ENCODE measurements at regions not wholly inside any gene's neighbourhood (a gene's known extent, or its start where the extent isn't known, plus 50 kb on each side); places are given as distances from the start of the nearest gene placed in this dataset.

DNA sequence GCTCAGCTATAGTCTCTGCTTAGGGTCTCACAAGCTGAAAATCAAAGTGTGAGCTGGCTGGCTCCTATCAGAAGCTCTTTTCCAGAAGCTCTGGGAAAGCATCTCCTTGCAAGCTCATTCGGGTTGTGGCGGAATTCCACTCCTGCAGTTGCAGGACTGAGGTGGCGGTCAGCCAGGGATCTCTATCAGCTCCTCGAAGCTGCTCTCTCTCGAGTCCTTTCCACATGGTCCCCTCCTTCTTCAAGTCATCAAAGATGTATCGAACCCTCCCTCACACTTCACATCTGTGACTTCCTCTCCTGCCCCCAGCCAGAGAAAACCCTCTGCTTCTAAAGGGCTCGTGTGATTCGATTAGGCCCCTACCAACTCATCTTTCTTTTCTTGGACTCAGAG is 141.7 kb downstream of the ZFP36L2 start:
- H3K27me3 Mint-ChIP-seq: no peaks in the 10 kb centered on the region
- CTCF ChIA-PET: interaction anchor here (1.1 kb wide), 1 partner anchor 11 kb away, joined by 3 read pairs; no protein-coding TSS in a partner anchor
- no peaks in the 10 kb centered on the region for H3K9me3 Mint-ChIP-seq
- no peak for DNase-seq
- H3K4me1 Mint-ChIP-seq: peaks cover 5% of the 10 kb centered on the region
- H3K36me3 Mint-ChIP-seq (ENCODE audit: low read depth): peaks cover 2% of the 10 kb centered on the region
- POLR2A ChIA-PET: no interaction called here
- H3K4me3 Mint-ChIP-seq: no peak overlapping the region
- no peak overlapping the region for H3K27ac Mint-ChIP-seq

DNA sequence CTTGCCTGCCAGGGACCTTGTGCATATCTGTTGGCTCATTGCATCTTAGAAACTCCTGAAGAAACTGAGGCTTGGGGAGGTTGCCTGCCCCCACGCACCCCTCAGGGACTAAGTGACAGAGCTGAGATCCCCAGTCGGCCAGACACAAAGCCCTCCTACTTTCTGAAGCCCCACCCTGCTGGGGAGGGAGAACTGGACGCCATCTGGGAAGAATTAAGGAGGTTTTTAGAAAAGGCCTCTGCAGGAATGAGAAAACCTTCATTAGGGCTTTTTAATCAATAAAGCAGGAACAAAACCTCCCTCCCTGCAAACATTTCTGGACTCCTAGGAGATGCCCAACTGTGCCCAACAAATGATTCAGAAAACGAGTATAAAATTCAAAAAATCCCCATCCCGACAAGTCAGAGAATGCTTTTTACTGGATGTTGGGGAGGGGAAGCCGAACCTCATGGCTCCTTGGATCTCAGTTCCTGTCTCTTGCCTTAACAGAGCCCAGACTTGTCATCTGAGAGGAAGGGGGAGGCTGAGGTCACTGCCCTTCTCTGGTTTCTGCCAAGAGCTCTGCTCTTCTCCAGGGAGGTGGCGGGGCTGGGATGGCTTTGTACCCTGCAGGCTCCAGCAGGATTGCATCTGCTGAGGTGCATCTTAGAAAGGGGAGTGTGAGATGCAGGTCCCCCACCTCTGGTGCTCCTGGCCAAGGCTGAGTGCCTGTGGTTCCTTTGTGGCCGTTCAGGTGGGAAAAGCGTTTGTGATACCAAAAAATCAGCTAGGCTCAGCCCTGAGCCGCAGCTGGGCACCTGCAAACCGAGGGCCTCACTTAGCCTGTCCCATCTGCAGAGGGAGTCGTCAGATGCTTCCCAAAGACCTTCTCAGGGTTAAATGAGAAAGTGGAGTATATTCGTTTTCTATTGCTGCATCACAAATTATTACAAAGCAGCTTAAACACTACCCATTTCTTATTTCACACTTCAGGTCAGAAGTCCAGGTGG is 142.4 kb downstream of the ZFP36L2 start:
- Mint-ChIP-seq H3K27ac (no peak overlapping the region), H3K4me1 (peaks cover 5% of the 10 kb centered on the region), H3K9me3 (no peaks in the 10 kb centered on the region), H3K4me3 (no peak overlapping the region), H3K27me3 (no peaks in the 10 kb centered on the region), H3K36me3 (ENCODE audit: low read depth) (peaks cover 2% of the 10 kb centered on the region)
- POLR2A ChIA-PET: no interaction called here
- CTCF ChIA-PET: interaction anchor here (0.6 to 1.1 kb wide), 2 partner anchors 12 to 1010 kb away, joined by 3 read pairs; no protein-coding TSS in a partner anchor
- DNase-seq: no peak

DNA sequence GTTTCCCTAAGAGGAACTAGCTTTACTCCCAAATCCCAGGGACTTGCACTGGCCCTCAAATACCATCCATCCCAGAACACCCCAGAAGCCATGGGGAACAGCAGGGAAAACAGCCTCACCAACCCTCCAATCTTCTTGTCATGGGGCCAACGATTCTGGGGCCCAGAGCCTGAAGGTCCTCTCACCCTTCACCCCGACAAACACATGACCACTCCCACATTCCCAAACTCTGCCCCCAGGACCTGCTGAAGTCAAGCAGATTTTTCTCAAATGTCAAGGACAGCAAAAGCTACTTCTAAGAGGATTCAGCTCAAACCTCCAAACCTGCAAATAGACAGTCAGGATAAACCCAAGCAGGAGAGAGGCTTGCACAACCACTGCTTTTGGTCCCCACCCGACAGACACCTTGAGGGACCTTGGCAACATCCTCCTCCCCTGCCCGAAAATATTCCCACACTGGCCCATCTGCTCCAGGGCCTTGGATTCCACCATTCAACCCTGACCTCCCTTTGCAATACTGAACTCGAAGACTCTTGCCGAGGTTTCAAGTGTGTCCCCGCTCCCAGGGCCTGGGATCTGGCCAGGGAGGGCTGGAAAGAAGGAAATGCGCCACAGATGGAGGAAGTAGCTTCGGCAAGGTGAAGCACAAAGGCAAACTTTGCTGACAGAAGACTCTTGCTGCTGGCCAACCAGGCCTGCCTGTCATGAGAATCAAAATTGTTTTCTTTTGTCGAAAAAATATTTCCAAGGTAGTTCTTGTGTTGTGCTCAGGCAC is 143.3 kb downstream of the ZFP36L2 start:
- ChIA-PET CTCF (interaction anchor here (1.3 kb wide), 1 partner anchor 10 kb away, joined by 4 read pairs; no protein-coding TSS in a partner anchor), POLR2A (no interaction called here)
- H3K27me3 Mint-ChIP-seq: no peaks in the 10 kb centered on the region
- H3K36me3 Mint-ChIP-seq (ENCODE audit: low read depth): peaks cover 2% of the 10 kb centered on the region
- DNase-seq: no peak
- H3K27ac Mint-ChIP-seq: no peak overlapping the region
- no peaks in the 10 kb centered on the region for H3K9me3 Mint-ChIP-seq
- H3K4me3 Mint-ChIP-seq: no peak overlapping the region
- H3K4me1 Mint-ChIP-seq: peaks cover 5% of the 10 kb centered on the region

DNA sequence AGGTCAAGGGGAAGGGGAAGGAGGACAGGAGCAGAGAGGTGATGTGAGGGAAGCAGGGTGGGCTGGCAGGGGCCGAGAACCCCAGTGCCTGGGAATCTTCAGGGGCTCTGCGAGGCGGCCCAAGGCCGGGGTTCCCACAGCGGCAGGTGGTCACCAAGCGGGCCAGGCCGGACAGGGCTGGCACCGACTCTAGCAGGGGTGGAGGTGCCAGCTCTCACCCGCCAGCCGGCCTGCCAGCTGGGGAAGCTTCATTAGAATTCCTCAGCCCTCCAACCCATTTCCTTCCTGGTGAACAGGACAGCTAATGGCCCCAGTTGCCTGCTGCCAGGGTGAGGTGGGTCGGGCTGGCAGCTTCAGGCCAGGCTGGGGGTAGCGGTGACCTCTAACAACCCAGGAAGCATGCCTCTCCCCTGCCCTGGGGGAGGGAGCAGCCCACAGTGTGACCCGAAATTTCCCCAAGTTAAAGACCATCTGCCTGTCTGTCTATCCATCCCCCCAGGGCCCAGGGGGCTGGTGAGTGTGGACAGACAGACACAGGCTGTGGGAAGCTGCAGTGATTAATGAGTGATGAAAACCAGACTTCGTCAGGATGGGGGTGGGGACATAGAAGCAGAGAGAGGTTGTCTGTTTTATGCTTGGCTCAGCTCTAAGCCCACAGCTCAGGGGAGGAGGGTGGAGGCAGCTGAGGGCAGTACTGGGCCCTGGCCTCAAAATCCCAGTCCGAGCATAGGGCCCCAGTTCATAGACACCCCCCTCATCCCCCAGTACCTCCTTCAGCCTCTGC is 144.1 kb downstream of the ZFP36L2 start:
- Mint-ChIP-seq H3K4me1 (peaks cover 5% of the 10 kb centered on the region), H3K4me3 (no peak overlapping the region), H3K9me3 (no peaks in the 10 kb centered on the region), H3K27ac (no peak overlapping the region), H3K36me3 (ENCODE audit: low read depth) (peaks cover 2% of the 10 kb centered on the region), H3K27me3 (no peaks in the 10 kb centered on the region)
- ChIA-PET POLR2A (no interaction called here), CTCF (interaction anchor here (1.3 kb wide), 1 partner anchor 9 kb away, joined by 4 read pairs; no protein-coding TSS in a partner anchor)
- no peak for DNase-seq

DNA sequence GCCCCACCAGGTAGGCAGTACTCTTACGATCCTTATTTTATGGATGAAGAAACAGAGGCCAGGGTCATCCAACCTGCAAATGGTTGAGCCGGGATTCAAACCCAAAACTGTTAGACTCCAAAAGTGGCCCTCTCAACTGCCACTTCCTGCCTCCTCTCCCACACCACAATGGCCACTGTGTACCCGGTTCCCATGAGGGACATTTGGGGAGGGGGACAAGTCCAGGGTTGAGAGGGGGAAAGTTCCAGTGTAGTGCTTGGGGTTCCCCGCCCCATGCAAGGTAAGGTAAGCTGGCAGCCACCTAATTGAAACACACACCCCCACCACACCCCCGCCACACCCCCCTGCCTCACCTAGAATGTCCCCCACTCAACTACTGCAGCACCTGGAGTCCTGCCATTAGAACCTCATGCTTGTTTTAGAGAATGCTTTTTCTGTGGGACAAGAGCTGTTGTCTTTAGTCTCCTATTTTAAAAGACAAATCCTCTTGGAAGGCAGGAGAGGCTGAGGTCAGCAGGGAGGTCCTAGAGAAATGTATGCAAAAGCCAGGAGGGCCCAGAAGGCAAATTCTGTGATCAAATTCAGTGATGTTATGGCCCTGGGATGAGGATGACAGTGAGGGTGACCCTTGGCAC is 145.2 kb downstream of the ZFP36L2 start:
- Mint-ChIP-seq H3K4me3 (no peak overlapping the region), H3K36me3 (ENCODE audit: low read depth) (peaks cover 2% of the 10 kb centered on the region), H3K9me3 (no peaks in the 10 kb centered on the region), H3K4me1 (peaks cover 5% of the 10 kb centered on the region), H3K27ac (no peak overlapping the region), H3K27me3 (no peaks in the 10 kb centered on the region)
- ChIA-PET POLR2A (no interaction called here), CTCF (interaction anchor here (2.4 kb wide), 1 partner anchor 11 kb away, joined by 16 read pairs; no protein-coding TSS in a partner anchor)
- no peak for DNase-seq

DNA sequence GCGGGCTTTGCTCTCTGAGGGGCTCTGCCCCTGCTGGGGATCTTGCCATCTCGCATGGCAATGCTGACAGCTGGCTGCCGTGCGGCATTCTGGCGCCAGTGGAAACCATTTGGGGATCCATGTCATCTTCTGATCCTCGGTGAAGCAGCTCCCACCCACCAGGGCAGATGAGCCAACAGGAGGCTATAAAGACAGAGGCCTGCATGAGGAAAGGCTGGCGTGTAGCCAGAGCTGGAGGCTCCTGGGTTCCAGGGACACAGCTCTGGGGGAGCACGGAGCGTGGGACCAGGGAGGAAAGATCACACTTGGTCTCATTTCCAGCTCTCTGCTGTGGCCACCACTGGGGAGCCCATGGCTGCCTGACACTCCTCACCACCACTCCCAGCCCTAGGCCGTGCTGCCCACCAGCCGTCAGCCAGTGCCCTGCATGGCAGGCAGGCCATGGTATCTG is 145.8 kb downstream of the ZFP36L2 start:
- Mint-ChIP-seq H3K27me3 (no peaks in the 10 kb centered on the region), H3K27ac (peak overlapping the region; percentile 34), H3K4me1 (peaks cover 5% of the 10 kb centered on the region), H3K36me3 (ENCODE audit: low read depth) (peaks cover 2% of the 10 kb centered on the region), H3K9me3 (no peaks in the 10 kb centered on the region), H3K4me3 (no peak overlapping the region)
- POLR2A ChIA-PET: no interaction called here
- no peak for DNase-seq
- CTCF ChIA-PET: interaction anchor here (0.8 to 2.4 kb wide), 2 partner anchors 11 to 53 kb away, joined by 3 to 16 read pairs; no protein-coding TSS in a partner anchor

DNA sequence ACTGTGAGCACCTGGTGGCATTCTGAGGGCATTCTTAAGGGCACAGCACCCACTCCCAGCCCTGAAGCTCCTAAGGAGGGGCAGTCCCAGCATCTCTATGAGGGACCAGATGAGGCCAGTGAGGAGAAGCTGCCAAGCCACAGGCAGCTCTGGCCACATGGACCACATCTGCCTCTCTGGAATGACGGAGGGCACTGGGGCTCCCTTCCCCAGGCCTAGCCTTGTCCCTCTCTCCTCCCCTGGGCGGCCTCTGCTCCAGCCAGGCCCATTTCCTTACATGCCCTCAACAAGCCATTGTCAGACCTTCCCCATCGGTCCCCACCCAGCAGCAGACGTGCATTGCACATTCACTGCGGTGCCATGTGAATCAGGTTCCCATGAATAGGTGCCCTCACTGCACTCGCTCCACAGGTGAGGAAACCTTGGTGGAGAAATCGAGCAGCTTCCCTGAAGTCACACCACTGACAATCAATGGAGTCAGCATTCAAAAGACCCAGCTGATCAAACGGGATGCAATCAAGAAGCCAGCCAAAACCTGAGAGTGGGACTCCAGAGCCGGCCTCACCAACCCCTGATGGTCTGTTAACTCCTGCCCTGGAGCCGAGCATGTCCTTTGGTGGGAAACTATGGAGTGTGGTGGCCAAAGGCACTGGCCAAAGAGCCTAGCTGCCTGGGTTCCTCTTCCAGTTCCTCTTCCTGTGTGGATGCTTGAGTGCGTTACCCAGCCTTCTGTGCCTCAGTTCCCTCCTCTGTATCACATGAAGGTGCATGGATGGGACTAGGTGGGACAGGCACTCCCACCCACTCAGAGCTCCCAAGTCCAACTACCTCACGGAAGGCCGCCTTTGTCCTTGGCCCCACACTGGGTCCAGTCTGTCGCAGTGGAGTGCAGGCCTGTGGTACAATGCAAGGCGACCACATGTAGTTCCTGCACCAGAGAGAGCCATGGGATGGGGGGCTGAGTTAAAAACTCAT is 147.3 kb downstream of the ZFP36L2 start:
- peaks cover 2% of the 10 kb centered on the region for H3K36me3 Mint-ChIP-seq (ENCODE audit: low read depth)
- DNase-seq: no peak
- ChIA-PET CTCF (interaction anchor here (2.4 kb wide), 1 partner anchor 9 kb away, joined by 16 read pairs; no protein-coding TSS in a partner anchor), POLR2A (no interaction called here)
- H3K4me3 Mint-ChIP-seq: no peak overlapping the region
- no peak overlapping the region for H3K27ac Mint-ChIP-seq
- no peaks in the 10 kb centered on the region for H3K27me3 Mint-ChIP-seq
- H3K9me3 Mint-ChIP-seq: no peaks in the 10 kb centered on the region
- H3K4me1 Mint-ChIP-seq: peaks cover 5% of the 10 kb centered on the region

DNA sequence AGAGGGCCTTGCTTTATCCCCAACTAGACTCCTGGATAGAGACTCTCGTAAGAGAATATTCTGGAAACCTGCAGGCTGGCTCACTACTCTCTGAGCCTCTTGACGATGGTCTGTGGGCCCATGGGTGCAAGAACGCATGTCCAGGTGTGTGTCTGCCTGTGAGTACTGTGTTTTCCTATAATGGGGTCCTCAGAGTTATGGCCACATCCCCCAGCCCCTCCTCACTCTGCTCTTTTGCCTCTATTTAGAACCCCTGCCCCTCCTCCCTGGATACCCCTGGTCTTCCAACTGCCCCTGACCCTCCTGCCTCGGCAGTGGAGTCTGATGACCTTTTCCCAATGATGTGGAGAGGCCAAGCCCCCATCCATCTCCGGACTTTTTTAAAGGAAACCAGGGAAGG is 148.1 kb downstream of the ZFP36L2 start:
- no peak overlapping the region for H3K27ac Mint-ChIP-seq
- ChIA-PET CTCF (interaction anchor here (0.8 kb wide), 1 partner anchor 12 kb away, joined by 3 read pairs; no protein-coding TSS in a partner anchor), POLR2A (interaction anchor here (0.6 kb wide), 1 partner anchor 323 kb away, joined by 4 read pairs; no protein-coding TSS in a partner anchor)
- H3K4me1 Mint-ChIP-seq: peaks cover 5% of the 10 kb centered on the region
- no peak for DNase-seq
- H3K27me3 Mint-ChIP-seq: no peaks in the 10 kb centered on the region
- H3K4me3 Mint-ChIP-seq: no peak overlapping the region
- no peaks in the 10 kb centered on the region for H3K9me3 Mint-ChIP-seq
- H3K36me3 Mint-ChIP-seq (ENCODE audit: low read depth): peaks cover 2% of the 10 kb centered on the region

DNA sequence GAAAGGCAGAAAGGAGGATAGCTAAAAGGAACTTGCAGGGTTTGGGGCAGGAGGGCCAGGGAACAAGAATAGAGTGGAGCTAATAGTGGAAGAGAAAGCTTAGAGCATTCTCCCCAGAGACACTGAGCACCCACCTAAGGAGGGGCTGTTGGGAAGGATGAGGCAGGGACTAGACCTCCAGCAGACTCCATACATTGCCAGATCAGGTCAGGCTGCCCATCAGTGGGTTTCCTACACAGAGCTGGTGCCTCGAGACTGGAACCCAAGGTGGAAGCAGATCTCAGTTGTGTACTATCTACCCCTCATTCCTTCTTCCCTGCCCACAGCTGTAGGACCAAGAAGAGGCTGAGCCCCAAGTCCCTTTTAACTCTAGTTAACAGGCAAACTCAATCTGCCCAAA is 148.5 kb downstream of the ZFP36L2 start:
- Mint-ChIP-seq H3K27ac (no peak overlapping the region), H3K27me3 (no peaks in the 10 kb centered on the region), H3K4me3 (no peak overlapping the region), H3K4me1 (peaks cover 5% of the 10 kb centered on the region), H3K36me3 (ENCODE audit: low read depth) (peaks cover 2% of the 10 kb centered on the region), H3K9me3 (no peaks in the 10 kb centered on the region)
- ChIA-PET CTCF (interaction anchor here (0.6 to 0.8 kb wide), 2 partner anchors 12 to 1686 kb away, joined by 3 read pairs; no protein-coding TSS in a partner anchor), POLR2A (interaction anchor here (0.6 kb wide), 1 partner anchor 324 kb away, joined by 4 read pairs; no protein-coding TSS in a partner anchor)
- no peak for DNase-seq

DNA sequence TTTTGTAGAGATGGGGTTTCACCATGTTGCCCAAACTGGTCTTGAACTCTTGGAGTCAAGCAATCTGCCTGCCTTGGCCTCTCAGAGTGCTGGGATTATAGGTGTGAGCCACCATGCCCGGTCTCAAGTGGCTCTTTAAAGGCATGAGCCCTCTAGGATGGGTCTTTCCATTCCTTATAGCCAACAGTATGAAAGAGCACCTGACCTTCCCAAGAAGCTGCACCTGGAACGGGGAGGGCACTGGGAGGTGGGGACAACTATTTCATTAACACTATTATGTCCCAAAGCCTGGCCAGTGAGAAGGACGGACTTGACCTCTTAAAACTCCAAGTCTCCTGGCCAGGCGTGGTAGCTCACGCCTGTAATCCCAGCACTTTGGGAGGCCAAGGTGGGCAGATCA is 149.7 kb downstream of the ZFP36L2 start:
- POLR2A ChIA-PET: no interaction called here
- no peaks in the 10 kb centered on the region for H3K9me3 Mint-ChIP-seq

More for the DNA sequence above, 149.7 kb downstream of the ZFP36L2 start:
- Mint-ChIP-seq H3K4me3 (no peak overlapping the region), H3K27ac (no peak overlapping the region), H3K27me3 (no peaks in the 10 kb centered on the region), H3K4me1 (peaks cover 5% of the 10 kb centered on the region), H3K36me3 (ENCODE audit: low read depth) (peaks cover 2% of the 10 kb centered on the region)
- DNase-seq: no peak
- CTCF ChIA-PET: no interaction called here
